ENCODE measurements at regions not wholly inside any gene's neighbourhood (a gene's known extent, or its start where the extent isn't known, plus 50 kb on each side); places are given as distances from the start of the nearest gene placed in this dataset.

GRCh38 chr4:132330994-132331393 lies 818.1 kb upstream of the PCDH10 start:
- TF ChIP-seq GATA2 (IDR thresholded peaks at IDR 0.05; ENCODE audit: low read depth, low read length) (no peak), GATA3 (IDR thresholded peaks at IDR 0.05; ENCODE audit: low read depth, low read length) (no peak)

All from SH-SY5Y (cell line).